Heart right ventricle (tissue), 16 donors: ENCODE measurements at regions not wholly inside any gene's neighbourhood (a gene's known extent, or its start where the extent isn't known, plus 50 kb on each side); places are given as distances from the start of the nearest gene placed in this dataset.

ENCODE experiments used
- ATAC-seq, 8 donors: fragments of 200-7000 bp; cut with Tn5 transposase; one replicate each; pipeline ENCODE4 v1.9.1; 2020; ENCODE audit warnings: mild to moderate bottlenecking in 8 of 8, moderate library complexity in 8 of 8, moderate number of reproducible peaks in 1 of 8
- DNase-seq, 2 donors: peaks; one replicate each; pipeline ENCODE4 v3.0.0-alpha.2; 2020
- H3K27ac ChIP-seq, 10 donors: fragments of 200-600 bp; sonication (generic) in 2 of 10; one replicate each; pipeline versions ENCODE4 v1.5.0 to v1.8.0; 2020 to 2022; ENCODE audit warnings: mild to moderate bottlenecking in 3 of 10
- H3K27me3 ChIP-seq, 7 donors: fragments of 200-600 bp; one replicate each; pipeline ENCODE4 v1.8.0; 2021 to 2022; ENCODE audit warnings: mild to moderate bottlenecking in 2 of 7
- H3K36me3 ChIP-seq, 9 donors: fragments of 200-600 bp; sonication (generic) in 1 of 9; one replicate each; pipeline versions ENCODE4 v1.5.0 to v1.8.0; 2020 to 2022; ENCODE audit warnings: mild to moderate bottlenecking in 2 of 9
- H3K4me1 ChIP-seq, 9 donors: fragments of 200-600 bp; sonication (generic) in 1 of 9; one replicate each; pipeline versions ENCODE4 v1.5.0 to v1.8.0; 2020 to 2022; ENCODE audit warnings: mild to moderate bottlenecking in 4 of 9
- H3K4me3 ChIP-seq, 10 donors: fragments of 200-600 bp; sonication (generic) in 2 of 10; one replicate each; pipeline versions ENCODE4 v1.5.0 to v1.8.0; 2020 to 2022; ENCODE audit warnings: mild to moderate bottlenecking in 7 of 10, moderate library complexity in 2 of 10
- H3K9me3 ChIP-seq, 11 donors: fragments of 200-600 bp in 10 of 11; sonication (generic) in 2 of 11; one replicate each; pipeline versions ENCODE4 v1.5.0 to v1.8.0; 2013 to 2022; ENCODE audit warnings: mild to moderate bottlenecking in 2 of 11, control low read depth in 1 of 11, moderate library complexity in 1 of 11
- whole genome bisulfite sequencing, 2 donors: extraction: QIAGEN DNeasy Blood & Tissue Kit; methylation state at CpG; one replicate each; pipeline ENCODE4 v1.1.7; 2013; ENCODE audit warnings: inconsistent platforms in 1 of 2; 5-methylcytosine and 5-hydroxymethylcytosine counted together
- intact Hi-C, 10 donors: fragments of 100-400 bp; cut with DNase I; formaldehyde crosslinking; loops; one replicate each; pipeline versions ENCODE4 v1.11.1 to v1.14.2; 2022
- TF ChIP-seq, protein P1 (sequence below), 9 donors: fragments of 200-600 bp; sonication (generic) in 2 of 9; IDR thresholded peaks; one replicate each; pipeline versions ENCODE4 v1.5.0 to v1.8.0; 2021 to 2022; ENCODE audit warnings: antibody characterized with exemption in 9 of 9, mild to moderate bottlenecking in 5 of 9, moderate library complexity in 1 of 9
- donor health status: Arrhythmogenic right ventricular cardiomyopathy.
- donor health status: ischemic (EF 13 %, LVEDD 7.1; RV severe dilation, severe dysfunction).
- donor health status: healthy with polysubstance abuse.
- donor health status: DM: no; HTN: yes; CAD: no.
- donor health status: DM: no; HTN: no; CAD: no.
- donor health status: ischemic (EF 25% LVEDD 6.9; RV normal size, moderate dysfunction).
- donor health status: ischemic (EF 25% LVEDD 5.7; RV mildly dilated, moderate dysfunction).
- donor health status: healthy.
- donor health status: DM: yes; HTN: yes; CAD: no.
- donor health status: Ischemic cardiomyopathy.
- donor health status: ischemic (EF 35%, LVEDD 5.7; RV mildly dilated, moderate dysfunction).
- donor health status: nonischemic (EF 11% LVEDD 7.7; RV severe dilation, severe dysfunction).
- donor health status: DM: yes; HTN: yes; CAD: no.
- donor health status: PGD.
- donor health status: ischemic (EF 29% LVEDD 5.4; RV normal size, mild dysfunction).
- donor health status: nonischemic (EF 23%, LVEDD 6.1; RV moderate dilation, normal function).

- DNase-seq, result no peak
- WGBS, 2 donors, result 89 to 95% methylated on average over 3 of the region's 3 CpGs
- Histone ChIP-seq H3K9me3 (peaks cover 0 to 6% (median 0%) of the 10 kb centered on the region in 11 donors), H3K27ac (no peak overlapping the region), H3K4me1 (no peaks in the 10 kb centered on the region), H3K36me3 (no peaks in the 10 kb centered on the region), H3K4me3 (no peak overlapping the region), H3K27me3 (no peaks in the 10 kb centered on the region)
- ATAC-seq, result no peak
- intact Hi-C loops, result no loop called here
- TF ChIP-seq, protein P1, sequence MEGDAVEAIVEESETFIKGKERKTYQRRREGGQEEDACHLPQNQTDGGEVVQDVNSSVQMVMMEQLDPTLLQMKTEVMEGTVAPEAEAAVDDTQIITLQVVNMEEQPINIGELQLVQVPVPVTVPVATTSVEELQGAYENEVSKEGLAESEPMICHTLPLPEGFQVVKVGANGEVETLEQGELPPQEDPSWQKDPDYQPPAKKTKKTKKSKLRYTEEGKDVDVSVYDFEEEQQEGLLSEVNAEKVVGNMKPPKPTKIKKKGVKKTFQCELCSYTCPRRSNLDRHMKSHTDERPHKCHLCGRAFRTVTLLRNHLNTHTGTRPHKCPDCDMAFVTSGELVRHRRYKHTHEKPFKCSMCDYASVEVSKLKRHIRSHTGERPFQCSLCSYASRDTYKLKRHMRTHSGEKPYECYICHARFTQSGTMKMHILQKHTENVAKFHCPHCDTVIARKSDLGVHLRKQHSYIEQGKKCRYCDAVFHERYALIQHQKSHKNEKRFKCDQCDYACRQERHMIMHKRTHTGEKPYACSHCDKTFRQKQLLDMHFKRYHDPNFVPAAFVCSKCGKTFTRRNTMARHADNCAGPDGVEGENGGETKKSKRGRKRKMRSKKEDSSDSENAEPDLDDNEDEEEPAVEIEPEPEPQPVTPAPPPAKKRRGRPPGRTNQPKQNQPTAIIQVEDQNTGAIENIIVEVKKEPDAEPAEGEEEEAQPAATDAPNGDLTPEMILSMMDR (IDR thresholded peaks at IDR 0.05), result no peak
These were observed 677.5 kb upstream of the ST8SIA4 start for GRCh38 chr5:101580591-101580990.

- intact Hi-C loops, result no loop called here
- no peak overlapping the region for H3K27ac ChIP-seq
- DNase-seq (no peak), ATAC-seq (no peak)
- H3K9me3 ChIP-seq, result no peaks in the 10 kb centered on the region
- TF ChIP-seq, protein P1 (IDR thresholded peaks at IDR 0.05), result no peak
- H3K4me3 ChIP-seq, result no peak overlapping the region
- H3K36me3 ChIP-seq, result no peaks in the 10 kb centered on the region
- H3K4me1 ChIP-seq, result no peaks in the 10 kb centered on the region
- H3K27me3 ChIP-seq, result no peaks in the 10 kb centered on the region
- 82 to 83% methylated on average over 3 of the region's 3 CpGs for whole genome bisulfite sequencing, 2 donors
These were observed 670.9 kb upstream of the ST8SIA4 start for GRCh38 chr5:101574017-101574416.

- 81% methylated on average over 3 of the region's 3 CpGs for WGBS, 2 donors
- DNase-seq (no peak), ATAC-seq (no peak)
- no peaks in the 10 kb centered on the region for H3K36me3 ChIP-seq
- no peak overlapping the region for H3K27ac ChIP-seq
- H3K9me3 ChIP-seq, result peaks cover 0 to 20% (median 0%) of the 10 kb centered on the region in 11 donors
- no peaks in the 10 kb centered on the region for H3K27me3 ChIP-seq
- intact Hi-C loops, result no loop called here
- no peaks in the 10 kb centered on the region for H3K4me1 ChIP-seq
- no peak overlapping the region for H3K4me3 ChIP-seq
- TF ChIP-seq, protein P1 (IDR thresholded peaks at IDR 0.05), result no peak
These were observed 657.9 kb upstream of the ST8SIA4 start for GRCh38 chr5:101561018-101561417.

DNA sequence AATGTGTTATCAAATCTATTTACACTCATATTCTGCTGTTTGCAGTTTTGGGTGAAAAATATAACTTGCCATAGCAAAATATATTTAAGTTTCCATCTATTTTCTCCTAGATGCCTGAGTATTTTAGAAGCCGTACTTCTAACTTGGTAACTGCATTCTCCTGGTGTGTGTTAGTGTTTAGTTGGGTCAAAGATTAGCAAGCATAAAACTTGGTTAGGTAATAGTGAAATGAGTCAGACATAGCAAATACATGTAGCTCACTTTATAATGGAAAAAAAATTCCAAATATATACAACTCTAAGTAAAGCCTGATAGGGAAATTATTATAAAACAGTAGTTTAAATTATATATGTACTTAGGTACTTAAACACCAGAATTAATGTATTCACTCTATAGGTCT is 640.7 kb upstream of the ST8SIA4 start:
- intact Hi-C loops, result no loop called here
- H3K4me1 ChIP-seq, result no peaks in the 10 kb centered on the region
- no peak overlapping the region for H3K4me3 ChIP-seq
- no peaks in the 10 kb centered on the region for H3K27me3 ChIP-seq
- TF ChIP-seq, protein P1 (IDR thresholded peaks at IDR 0.05), result no peak
- 87 to 95% methylated on average over 1 of the region's 1 CpG for WGBS, 2 donors
- no peak for ATAC-seq
- DNase-seq, result no peak
- H3K27ac ChIP-seq, result no peak overlapping the region
- no peaks in the 10 kb centered on the region for H3K36me3 ChIP-seq
- peaks cover 0 to 8% (median 0%) of the 10 kb centered on the region in 11 donors for H3K9me3 ChIP-seq
